Islet precursor cell (in vitro differentiated cells): ENCODE measurements at regions not wholly inside any gene's neighbourhood (a gene's known extent, or its start where the extent isn't known, plus 50 kb on each side); places are given as distances from the start of the nearest gene placed in this dataset.
"Not testable (repeated sequence)": the region's sequence is repeated elsewhere in the genome, so short reads cannot be mapped to it uniquely, and the experiment has no call there.

ENCODE experiments used
- DNase-seq: peaks from one replicate; pipeline ENCODE4 v3.0.0-alpha.2; 2018

- DNase-seq = no peak
Measured at GRCh38 chr2:64743739-64744330, 90.1 kb upstream of the SERTAD2 start.

DNA sequence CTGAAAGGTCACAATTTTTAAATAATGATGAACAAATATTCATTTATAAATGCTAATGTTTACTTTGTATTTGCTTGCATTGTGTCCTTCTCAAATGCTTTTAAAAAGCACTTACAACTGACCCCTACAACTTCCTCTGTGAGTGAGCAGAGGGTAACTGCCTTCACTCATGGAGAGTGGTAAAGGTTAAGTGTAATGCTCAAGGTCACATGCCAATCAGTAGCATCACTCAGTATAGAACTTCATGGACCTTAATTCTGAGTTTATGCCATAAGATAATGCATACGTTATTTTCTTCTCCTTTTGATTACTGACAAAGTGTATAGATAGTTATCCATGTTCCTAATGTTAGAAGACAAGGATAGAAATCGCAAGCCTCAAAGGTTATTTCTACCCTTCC lies 91.8 kb upstream of the SERTAD2 start:
- DNase-seq = no peak

GRCh38 chr2:64747690-64748091 lies 94.0 kb upstream of the SERTAD2 start:
- DNase-seq = not testable (repeated sequence)

DNA sequence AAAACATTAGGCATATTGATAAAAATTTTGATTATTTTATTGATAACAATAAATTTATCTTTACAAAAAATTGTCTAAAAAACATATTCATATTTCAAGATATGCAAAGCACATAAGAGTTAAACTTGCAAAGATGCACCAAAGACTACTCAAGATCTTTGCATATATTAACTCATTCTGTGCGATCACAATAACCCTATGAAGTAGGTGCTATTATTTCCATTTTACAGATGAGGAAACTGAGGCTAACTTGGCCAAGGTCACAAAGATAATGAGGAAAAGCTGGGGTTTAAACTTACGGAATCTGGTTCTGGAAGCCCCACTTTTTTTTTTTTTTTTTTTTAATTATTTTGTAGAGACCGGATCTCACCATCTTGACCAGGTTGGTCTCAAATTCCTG lies 94.4 kb upstream of the SERTAD2 start:
- DNase-seq = no peak

GRCh38 chr2:64748561-64748960 lies 94.8 kb upstream of the SERTAD2 start:
- DNase-seq = no peak

DNA sequence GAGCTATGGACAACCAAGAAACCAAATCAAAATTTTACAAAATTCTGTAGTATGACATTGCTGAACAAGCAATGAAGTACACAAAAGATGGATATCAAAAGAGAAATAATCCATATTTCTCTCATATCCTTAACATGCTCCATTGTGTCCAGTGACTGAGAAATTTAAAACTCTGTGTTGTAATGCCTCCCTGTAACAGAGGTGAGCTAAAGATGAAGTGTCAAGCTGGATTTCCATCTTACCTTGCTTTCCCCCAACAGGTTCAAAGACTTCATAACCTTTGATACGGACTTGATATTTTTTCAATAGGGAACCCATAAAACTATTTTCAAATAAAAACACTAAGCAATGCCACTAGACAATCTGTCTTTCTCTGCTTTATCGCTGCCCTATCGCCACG lies 95.7 kb upstream of the SERTAD2 start:
- DNase-seq = no peak

DNA sequence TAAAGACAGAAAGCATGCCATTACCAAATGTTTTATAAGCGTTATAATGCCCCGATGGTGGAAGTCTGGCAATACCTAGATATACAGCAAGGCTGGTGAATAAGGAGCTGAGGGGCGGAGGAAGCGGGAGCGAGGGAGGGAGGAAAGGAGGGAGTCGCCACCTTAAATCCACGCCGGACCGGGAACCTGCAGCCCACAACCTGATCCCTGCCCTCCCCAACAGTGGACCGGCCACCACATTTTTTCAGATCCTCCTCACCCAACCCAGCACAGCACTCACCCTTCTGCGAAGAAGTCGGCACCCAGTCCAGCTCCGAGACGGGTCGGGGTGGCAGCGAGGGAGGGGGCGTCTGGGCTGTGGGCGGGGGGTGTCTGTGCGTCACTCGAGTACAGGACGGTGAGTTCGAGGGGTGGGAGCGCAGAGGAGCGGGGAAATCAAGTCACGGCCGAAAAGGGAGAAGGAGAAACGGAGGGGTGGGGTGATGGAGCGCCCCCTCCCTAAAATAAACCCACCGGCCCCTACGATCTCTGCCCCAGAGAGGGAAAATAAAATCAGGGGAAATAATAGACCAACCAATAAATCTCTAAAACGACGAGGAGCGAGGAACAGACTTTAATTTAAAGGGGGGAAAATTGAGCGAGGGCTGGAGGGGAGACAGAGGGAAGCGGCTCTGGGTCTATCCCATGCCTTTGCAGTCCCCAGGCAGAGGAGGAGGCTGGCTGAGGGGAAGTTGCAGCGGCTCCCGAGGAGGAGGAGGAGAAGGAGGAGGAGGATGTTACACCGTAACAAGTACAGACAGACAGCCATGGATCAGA lies 96.5 kb upstream of the SERTAD2 start:
- peak; percentile 73 for DNase-seq

- peak; percentile 100 for DNase-seq
Measured at GRCh38 chr2:64750817-64751285, 97.1 kb upstream of the SERTAD2 start.

DNA sequence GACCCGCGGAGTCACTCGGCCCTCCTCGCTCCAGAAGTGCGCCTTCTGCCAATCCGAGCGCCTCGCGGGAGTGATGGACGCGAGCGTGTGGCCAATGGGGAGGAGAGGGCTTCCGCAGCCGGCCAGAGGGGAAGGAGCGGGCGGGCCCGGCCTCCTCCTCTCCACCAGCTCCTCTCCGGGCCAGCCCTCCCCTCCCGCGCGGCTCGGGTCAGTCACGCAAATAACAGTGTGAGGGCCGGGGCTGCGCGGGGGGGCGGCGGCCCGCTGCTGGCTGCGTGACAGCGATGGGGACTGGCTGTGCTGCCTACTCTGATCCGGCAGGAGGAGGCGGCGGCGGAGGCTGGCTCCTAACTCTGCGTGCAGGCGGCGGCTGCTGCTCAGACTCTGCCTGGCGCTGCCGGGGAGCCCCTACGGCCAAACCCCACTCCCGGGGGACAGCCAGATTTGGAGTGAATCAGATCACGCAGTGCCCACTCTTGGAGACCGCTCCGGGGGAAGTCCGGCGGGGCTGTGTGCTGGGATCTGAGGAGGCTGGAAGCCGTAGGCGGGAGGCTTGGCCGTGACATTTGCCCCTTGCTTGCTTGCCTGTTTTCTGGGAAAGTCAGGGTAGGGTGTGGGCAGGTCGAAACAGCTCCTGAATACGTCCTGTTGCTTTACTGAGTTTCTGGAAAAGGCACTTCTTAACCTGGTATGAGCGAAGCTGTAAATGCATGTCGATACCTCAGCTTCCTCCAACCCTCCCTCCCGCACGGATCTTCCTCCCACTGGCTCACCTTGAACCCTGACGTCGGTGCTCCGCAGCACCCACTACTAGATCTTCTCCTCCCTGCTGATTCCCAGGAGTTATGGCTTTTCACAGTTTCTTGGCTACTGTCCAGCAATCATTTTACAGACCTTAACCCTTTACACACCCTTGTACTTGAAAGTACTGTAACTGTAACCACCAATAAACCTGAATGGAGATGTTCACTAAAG lies 97.9 kb upstream of the SERTAD2 start:
- no peak for DNase-seq

- DNase-seq = no peak
Measured at GRCh38 chr2:64753399-64753798, 99.7 kb upstream of the SERTAD2 start.

GRCh38 chr2:64754570-64754969 lies 100.9 kb upstream of the SERTAD2 start:
- DNase-seq = no peak

GRCh38 chr2:64757126-64757525 lies 103.4 kb upstream of the SERTAD2 start:
- no peak for DNase-seq

GRCh38 chr2:64760128-64760527 lies 106.4 kb upstream of the SERTAD2 start:
- no peak for DNase-seq

DNA sequence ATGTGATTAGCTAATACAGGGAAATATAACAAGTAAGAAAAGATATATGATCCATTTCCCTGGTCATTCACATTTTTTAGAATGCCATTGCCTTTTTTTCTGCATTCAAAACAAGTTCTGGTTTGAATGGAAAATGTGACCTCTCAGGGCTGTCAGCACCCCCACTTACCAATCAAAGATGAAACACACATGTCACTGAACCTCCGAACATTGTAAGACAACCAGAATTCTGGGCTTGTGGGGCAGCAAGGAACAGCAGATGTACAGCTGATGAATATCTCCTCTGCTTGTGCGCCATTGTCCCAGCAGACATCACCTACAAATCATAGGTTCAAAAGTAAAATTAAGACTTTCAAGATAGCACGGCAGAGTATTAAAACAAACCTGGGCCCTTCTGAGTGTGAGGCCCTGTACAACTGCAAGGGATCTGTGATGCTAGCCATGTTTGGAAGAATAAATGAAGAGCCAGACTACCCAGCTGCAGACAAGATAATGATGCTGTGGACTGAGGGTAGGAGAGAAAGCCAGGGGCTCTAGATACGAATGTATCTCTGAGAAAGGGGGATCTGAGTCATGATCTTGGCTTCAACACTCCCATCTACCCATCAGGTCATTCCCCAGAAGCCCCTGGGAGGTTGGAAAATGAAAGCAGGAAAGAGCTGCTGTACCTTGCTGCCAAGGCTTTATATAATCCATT lies 108.7 kb upstream of the SERTAD2 start:
- no peak for DNase-seq

DNA sequence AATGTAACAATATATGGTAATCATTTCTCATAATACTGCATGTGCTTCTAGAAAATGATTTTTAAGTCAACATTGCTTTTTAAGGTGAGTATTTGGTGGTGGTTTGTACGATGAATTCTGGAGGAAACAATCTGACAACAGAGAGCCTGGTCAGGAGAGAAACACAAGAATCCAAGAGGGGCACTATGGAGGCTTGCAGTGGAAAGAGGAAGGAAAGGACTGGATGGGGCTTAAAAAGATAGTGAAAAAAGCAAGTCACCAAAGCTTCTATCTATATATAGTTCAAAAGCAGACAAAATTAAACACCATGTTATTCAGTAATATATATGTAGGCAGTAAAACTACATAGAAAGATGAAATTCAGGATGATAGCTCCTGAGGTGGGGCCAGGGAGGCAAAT lies 109.4 kb upstream of the SERTAD2 start:
- DNase-seq = no peak

GRCh38 chr2:64765160-64765805 lies 111.6 kb upstream of the SERTAD2 start:
- no peak for DNase-seq

DNA sequence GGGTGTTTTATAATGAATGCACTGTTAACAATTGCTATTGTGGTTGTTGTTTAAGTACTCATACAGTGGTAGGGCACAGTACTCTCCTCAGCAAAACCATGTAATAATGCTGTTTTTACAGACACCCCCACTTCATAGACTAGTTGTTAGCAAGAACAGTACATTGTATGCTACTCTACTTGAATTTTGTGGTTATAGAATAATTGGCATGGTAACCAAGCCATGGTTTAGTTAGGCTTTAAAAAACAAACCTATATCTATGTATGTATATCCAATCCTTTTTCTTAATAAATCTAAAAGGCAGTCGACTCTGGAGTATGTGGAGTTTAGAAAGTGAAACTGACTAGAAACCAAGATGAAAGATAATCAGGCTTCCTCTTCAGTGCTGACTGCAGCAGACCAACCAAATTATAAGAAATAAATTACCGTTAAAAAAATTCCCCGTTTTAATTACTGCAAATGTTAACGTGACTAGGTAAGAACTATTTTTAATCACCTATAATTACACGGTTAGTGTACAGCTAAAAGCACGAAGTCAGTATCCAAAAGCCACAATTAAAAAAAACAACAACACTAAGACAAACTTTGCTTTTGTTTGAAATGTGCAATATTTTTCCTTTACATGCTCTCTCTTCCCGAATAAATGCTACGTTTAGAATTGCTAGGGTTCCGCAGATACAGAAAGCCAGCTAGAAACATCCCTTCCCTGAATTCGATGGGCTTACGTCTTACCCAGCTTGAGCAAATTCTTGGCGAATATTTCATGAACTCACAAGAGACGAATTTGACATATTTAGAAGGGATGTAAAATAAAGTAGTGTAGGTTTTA lies 113.3 kb upstream of the SERTAD2 start:
- no peak for DNase-seq

DNA sequence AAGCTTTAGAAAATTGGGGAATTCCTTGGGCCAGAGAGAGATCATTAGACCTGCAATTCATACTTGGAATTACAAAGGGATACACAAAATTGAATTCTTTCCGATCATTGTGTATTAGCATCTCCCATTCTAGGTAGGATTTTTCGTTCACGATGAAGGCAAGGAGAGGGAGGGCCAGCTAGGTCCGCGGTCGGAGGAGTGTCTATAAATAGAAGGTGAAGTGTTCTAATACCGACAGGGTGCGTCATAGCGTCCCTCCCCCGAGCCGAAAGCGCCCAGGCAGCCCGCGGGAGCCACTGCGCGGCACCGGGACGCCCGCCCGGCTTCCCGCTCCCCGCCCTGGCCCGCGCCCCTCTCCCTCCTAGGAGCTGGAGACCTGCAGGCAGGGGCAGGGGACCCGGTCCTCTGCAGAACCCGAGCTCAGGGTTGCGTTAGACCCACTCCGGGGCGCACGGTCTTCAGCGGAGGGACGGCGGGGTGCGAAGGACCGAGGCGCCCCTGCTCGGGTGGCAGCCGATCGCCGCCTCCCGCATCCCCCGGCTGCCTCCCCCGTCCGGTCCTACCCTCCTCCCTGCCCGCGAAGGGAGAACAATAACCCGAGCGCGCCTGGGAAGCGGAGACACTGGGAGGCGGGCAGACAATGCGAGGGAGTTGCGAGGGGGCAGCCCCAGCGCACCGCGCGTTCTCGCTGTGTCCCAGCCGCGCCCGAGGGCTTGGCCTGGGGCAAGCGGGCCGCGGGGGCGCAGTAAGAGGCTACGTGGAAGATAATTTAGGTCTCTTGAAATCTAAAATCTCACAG lies 114.2 kb upstream of the SERTAD2 start:
- DNase-seq = peak; percentile 95

GRCh38 chr2:64768491-64769005 lies 114.8 kb upstream of the SERTAD2 start:
- no peak for DNase-seq

GRCh38 chr2:64769392-64770044 lies 115.8 kb upstream of the SERTAD2 start:
- no peak for DNase-seq
